WTC11 (cell line): ENCODE measurements at regions not wholly inside any gene's neighbourhood (a gene's known extent, or its start where the extent isn't known, plus 50 kb on each side); places are given as distances from the start of the nearest gene placed in this dataset.

Source experiments
- ATAC-seq: fragments of 200-7000 bp; cut with Tn5 transposase; 2 replicates; pipeline ENCODE4 v1.10.0; 2021; ENCODE audit warnings: mild to moderate bottlenecking, moderate library complexity
- CTCF ChIA-PET: fragments of 300-600 bp; sonication (Branson Sonifier 250); formaldehyde crosslinking; loops from one replicate; lab custom pipeline; 2021; ENCODE audit warnings: antibody characterized with exemption; lab: Charles Lee
- POLR2A ChIA-PET: fragments of 350-600 bp; sonication (Branson Sonifier 250); formaldehyde crosslinking; loops from one replicate; lab custom pipeline; 2021; ENCODE audit warnings: antibody characterized with exemption; lab: Charles Lee
- DNase-seq: peaks from one replicate; pipeline ENCODE4 v3.0.0; 2021; ENCODE audit warnings: low spot score
- H3K27ac Mint-ChIP-seq: 2 replicates; pipeline ENCODE4 v1.8.0; 2021; ENCODE audit warnings: mixed read lengths
- H3K27me3 Mint-ChIP-seq: 2 replicates; pipeline ENCODE4 v1.8.0; 2021; ENCODE audit warnings: low read depth, mild to moderate bottlenecking, moderate library complexity, mixed read lengths
- H3K36me3 Mint-ChIP-seq: 2 replicates; pipeline ENCODE4 v1.8.0; 2021; ENCODE audit warnings: mixed read lengths
- H3K4me1 Mint-ChIP-seq: 2 replicates; pipeline ENCODE4 v1.8.0; 2022; ENCODE audit warnings: mixed read lengths
- H3K4me3 Mint-ChIP-seq: 2 replicates; pipeline ENCODE4 v1.8.0; 2021; ENCODE audit warnings: mild to moderate bottlenecking, moderate library complexity, mixed read lengths
- H3K9me3 Mint-ChIP-seq: 2 replicates; pipeline ENCODE4 v1.8.0; 2021; ENCODE audit warnings: mixed read lengths
- ATF6 ChIP-seq: sonication (generic); formaldehyde crosslinking; IDR thresholded peaks from 2 replicates; pipeline ENCODE4 v1.8.1; 2023; ENCODE audit warnings: mild to moderate bottlenecking, missing genetic modification reagents
- EMX1 ChIP-seq: fragments of 250-450 bp; sonication (Bioruptor Pico); IDR thresholded peaks from 2 replicates; pipeline ENCODE4 v1.8.0; 2021; ENCODE audit warnings: mild to moderate bottlenecking
- FOXP1 ChIP-seq: sonication (generic); formaldehyde crosslinking; IDR thresholded peaks from 2 replicates; pipeline ENCODE4 v1.8.0; 2022; ENCODE audit warnings: missing genetic modification reagents, mild to moderate bottlenecking, moderate library complexity, borderline replicate concordance
- FOXP4 ChIP-seq: sonication (generic); formaldehyde crosslinking; IDR thresholded peaks from 2 replicates; pipeline ENCODE4 v1.8.0; 2022; ENCODE audit warnings: mild to moderate bottlenecking, missing genetic modification reagents
- HMGA2 ChIP-seq: fragments of 250-450 bp; sonication (Bioruptor Pico); IDR thresholded peaks from 2 replicates; pipeline ENCODE4 v1.4.0; 2021; ENCODE audit warnings: mild to moderate bottlenecking, moderate library complexity
- KAT7 ChIP-seq: sonication (generic); formaldehyde crosslinking; IDR thresholded peaks from 2 replicates; pipeline ENCODE4 v1.8.1; 2023; ENCODE audit warnings: missing genetic modification reagents, mild to moderate bottlenecking, borderline replicate concordance
- MAX ChIP-seq: sonication (generic); formaldehyde crosslinking; IDR thresholded peaks from 2 replicates; pipeline ENCODE4 v1.8.0; 2022; ENCODE audit warnings: mild to moderate bottlenecking, missing genetic modification reagents
- NR1H2 ChIP-seq: sonication (generic); formaldehyde crosslinking; IDR thresholded peaks from 2 replicates; pipeline ENCODE4 v1.9.0; 2021; ENCODE audit warnings: mild to moderate bottlenecking, moderate library complexity, missing genetic modification reagents
- SMAD4 ChIP-seq: sonication (generic); formaldehyde crosslinking; IDR thresholded peaks from 2 replicates; pipeline ENCODE4 v1.8.0; 2022; ENCODE audit warnings: mild to moderate bottlenecking, missing genetic modification reagents
- STAT6 ChIP-seq: sonication (generic); formaldehyde crosslinking; conservative IDR thresholded peaks from 2 replicates; pipeline ENCODE4 v1.8.1; 2023; ENCODE audit warnings: mild to moderate bottlenecking, low read depth, missing genetic modification reagents, moderate library complexity
- TP53 ChIP-seq: sonication (generic); formaldehyde crosslinking; IDR thresholded peaks from 2 replicates; pipeline ENCODE4 v1.8.1; 2023; ENCODE audit warnings: mild to moderate bottlenecking, missing genetic modification reagents
- ZNF121 ChIP-seq: sonication (generic); formaldehyde crosslinking; IDR thresholded peaks from 2 replicates; pipeline ENCODE4 v1.8.0; 2023; ENCODE audit warnings: missing genetic modification reagents
- ZNF416 ChIP-seq: fragments of 250-450 bp; sonication (Bioruptor Pico); IDR thresholded peaks from 2 replicates; pipeline ENCODE4 v1.9.0; 2021; ENCODE audit warnings: mild to moderate bottlenecking, inconsistent platforms
- TF ChIP-seq, protein P1 (sequence below): sonication (generic); formaldehyde crosslinking; IDR thresholded peaks from 2 replicates; pipeline ENCODE4 v1.8.1; 2022; ENCODE audit warnings: mild to moderate bottlenecking, moderate library complexity, missing genetic modification reagents
- TF ChIP-seq, protein P2 (sequence below): sonication (generic); formaldehyde crosslinking; IDR thresholded peaks from 2 replicates; pipeline ENCODE4 v1.8.0; 2023; ENCODE audit warnings: missing genetic modification reagents, mild to moderate bottlenecking, borderline replicate concordance
- TF ChIP-seq, protein P3 (sequence below): sonication (generic); formaldehyde crosslinking; IDR thresholded peaks from 2 replicates; pipeline ENCODE4 v1.8.1; 2022; ENCODE audit warnings: low read depth, mild to moderate bottlenecking, moderate library complexity, missing genetic modification reagents, borderline replicate concordance

DNA sequence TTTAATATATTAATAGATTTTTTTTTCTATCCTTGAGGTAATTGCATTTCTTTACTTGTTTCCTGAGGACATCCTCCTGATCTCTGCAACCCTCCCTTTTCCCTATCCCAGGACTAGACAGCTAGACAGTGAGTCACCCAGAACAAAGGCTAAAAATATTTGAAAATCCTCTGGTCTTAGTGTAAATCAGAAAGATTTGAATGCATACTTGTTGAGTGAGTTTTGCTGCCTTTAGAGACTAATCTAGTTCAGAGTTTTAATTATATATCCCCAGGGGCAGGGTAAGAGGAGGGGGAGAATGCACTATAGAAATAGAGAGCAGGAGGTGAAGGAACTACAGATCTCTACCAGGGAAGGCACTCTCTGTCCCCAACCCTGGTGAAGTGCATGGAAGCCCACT lies 202.3 kb upstream of the TCF4 start:
- H3K4me3 Mint-ChIP-seq: no peak overlapping the region
- ChIA-PET POLR2A (no interaction called here), CTCF (no interaction called here)
- H3K4me1 Mint-ChIP-seq: peaks cover 5% of the 10 kb centered on the region
- no peak overlapping the region for H3K27ac Mint-ChIP-seq
- no peak for TF ChIP-seq FOXP1
- TF ChIP-seq HMGA2 (CRISPR knock-in tag): no peak
- TF ChIP-seq, protein P1, sequence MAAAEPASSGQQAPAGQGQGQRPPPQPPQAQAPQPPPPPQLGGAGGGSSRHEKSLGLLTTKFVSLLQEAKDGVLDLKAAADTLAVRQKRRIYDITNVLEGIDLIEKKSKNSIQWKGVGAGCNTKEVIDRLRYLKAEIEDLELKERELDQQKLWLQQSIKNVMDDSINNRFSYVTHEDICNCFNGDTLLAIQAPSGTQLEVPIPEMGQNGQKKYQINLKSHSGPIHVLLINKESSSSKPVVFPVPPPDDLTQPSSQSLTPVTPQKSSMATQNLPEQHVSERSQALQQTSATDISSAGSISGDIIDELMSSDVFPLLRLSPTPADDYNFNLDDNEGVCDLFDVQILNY (CRISPR knock-in tag): no peak
- TF ChIP-seq, protein P2, sequence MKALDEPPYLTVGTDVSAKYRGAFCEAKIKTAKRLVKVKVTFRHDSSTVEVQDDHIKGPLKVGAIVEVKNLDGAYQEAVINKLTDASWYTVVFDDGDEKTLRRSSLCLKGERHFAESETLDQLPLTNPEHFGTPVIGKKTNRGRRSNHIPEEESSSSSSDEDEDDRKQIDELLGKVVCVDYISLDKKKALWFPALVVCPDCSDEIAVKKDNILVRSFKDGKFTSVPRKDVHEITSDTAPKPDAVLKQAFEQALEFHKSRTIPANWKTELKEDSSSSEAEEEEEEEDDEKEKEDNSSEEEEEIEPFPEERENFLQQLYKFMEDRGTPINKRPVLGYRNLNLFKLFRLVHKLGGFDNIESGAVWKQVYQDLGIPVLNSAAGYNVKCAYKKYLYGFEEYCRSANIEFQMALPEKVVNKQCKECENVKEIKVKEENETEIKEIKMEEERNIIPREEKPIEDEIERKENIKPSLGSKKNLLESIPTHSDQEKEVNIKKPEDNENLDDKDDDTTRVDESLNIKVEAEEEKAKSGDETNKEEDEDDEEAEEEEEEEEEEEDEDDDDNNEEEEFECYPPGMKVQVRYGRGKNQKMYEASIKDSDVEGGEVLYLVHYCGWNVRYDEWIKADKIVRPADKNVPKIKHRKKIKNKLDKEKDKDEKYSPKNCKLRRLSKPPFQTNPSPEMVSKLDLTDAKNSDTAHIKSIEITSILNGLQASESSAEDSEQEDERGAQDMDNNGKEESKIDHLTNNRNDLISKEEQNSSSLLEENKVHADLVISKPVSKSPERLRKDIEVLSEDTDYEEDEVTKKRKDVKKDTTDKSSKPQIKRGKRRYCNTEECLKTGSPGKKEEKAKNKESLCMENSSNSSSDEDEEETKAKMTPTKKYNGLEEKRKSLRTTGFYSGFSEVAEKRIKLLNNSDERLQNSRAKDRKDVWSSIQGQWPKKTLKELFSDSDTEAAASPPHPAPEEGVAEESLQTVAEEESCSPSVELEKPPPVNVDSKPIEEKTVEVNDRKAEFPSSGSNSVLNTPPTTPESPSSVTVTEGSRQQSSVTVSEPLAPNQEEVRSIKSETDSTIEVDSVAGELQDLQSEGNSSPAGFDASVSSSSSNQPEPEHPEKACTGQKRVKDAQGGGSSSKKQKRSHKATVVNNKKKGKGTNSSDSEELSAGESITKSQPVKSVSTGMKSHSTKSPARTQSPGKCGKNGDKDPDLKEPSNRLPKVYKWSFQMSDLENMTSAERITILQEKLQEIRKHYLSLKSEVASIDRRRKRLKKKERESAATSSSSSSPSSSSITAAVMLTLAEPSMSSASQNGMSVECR: no peak
- TF ChIP-seq, protein P3, sequence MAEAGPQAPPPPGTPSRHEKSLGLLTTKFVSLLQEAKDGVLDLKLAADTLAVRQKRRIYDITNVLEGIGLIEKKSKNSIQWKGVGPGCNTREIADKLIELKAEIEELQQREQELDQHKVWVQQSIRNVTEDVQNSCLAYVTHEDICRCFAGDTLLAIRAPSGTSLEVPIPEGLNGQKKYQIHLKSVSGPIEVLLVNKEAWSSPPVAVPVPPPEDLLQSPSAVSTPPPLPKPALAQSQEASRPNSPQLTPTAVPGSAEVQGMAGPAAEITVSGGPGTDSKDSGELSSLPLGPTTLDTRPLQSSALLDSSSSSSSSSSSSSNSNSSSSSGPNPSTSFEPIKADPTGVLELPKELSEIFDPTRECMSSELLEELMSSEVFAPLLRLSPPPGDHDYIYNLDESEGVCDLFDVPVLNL (CRISPR knock-in tag): no peak
- no peak for TF ChIP-seq KAT7 (CRISPR knock-in tag)
- no peak for TF ChIP-seq ZNF416 (CRISPR knock-in tag)
- TF ChIP-seq STAT6 (CRISPR knock-in tag): no peak
- no peak for TF ChIP-seq ATF6 (CRISPR knock-in tag)
- no peak for TF ChIP-seq FOXP4 (CRISPR knock-in tag)
- no peak for TF ChIP-seq EMX1 (CRISPR knock-in tag)
- TF ChIP-seq SMAD4 (CRISPR knock-in tag): no peak
- TF ChIP-seq MAX (CRISPR knock-in tag): no peak
- no peak for TF ChIP-seq ZNF121
- TF ChIP-seq TP53: no peak
- TF ChIP-seq NR1H2 (CRISPR knock-in tag): no peak
- H3K36me3 Mint-ChIP-seq: peaks cover 24% of the 10 kb centered on the region
- no peak for ATAC-seq
- DNase-seq: no peak
- H3K9me3 Mint-ChIP-seq: peaks cover 8% of the 10 kb centered on the region
- H3K27me3 Mint-ChIP-seq: no peaks in the 10 kb centered on the region
